Fibroblast of gingiva (primary cell): ENCODE measurements at regions not wholly inside any gene's neighbourhood (a gene's known extent, or its start where the extent isn't known, plus 50 kb on each side); places are given as distances from the start of the nearest gene placed in this dataset.
A peak's percentile ranks its signal among the peaks of the same experiment; 100 is the strongest.

ENCODE experiments used
- DNase-seq: peaks from one replicate; pipeline ENCODE4 v3.0.0-alpha.2; 2011; ENCODE audit warnings: low read depth

DNA sequence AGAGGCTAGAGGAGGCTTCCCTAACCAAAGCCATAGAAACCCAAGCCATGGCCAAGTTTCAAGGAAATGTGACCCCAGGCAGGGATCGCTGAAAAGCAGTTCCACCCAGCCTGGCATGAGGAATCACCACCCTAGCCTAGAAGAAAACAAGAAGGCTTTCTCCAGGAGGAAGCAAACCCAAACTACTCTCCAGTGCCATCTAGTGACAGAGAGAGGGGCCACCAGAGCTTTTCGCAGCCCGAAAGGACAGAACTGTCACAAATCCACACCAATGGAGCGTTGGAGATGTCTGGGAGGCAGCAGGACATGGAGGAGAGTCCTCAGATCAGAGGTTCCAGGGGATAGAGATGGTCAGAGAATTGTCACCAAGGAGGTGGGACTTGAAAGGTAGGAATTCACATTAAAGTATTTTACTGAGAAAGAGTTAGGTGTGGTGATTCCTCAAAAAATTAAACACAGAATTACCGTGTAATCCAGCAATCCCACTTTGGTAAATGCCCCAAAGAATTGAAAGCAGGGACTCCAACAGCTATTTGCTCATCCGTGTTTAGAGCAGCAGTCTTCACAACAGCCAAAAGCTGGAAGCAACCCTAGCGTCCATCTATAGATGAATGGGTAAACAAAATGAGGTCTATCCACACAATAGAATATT lies 67.3 kb upstream of the NUP50 start:
- peak; percentile 46 for DNase-seq

DNA sequence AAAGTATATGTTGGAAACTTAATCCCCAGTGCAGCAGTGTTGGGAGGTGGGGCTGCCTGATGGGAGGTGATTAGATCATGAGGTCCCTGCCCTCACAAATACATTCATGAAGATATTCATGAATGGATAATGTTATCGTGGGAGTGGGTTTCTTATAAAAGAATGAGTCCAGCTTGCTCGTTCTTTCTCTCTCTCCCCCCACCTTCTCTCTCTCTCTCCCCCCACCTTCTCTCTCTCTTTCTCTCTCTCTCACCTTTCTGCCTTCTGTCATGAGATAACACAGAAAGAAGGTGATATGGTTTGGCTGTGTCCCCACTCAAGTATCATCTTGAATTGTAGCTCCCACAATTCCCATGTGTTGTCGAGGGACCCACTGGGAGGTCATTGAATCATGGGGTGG lies 66.7 kb upstream of the NUP50 start:
- DNase-seq: no peak

DNA sequence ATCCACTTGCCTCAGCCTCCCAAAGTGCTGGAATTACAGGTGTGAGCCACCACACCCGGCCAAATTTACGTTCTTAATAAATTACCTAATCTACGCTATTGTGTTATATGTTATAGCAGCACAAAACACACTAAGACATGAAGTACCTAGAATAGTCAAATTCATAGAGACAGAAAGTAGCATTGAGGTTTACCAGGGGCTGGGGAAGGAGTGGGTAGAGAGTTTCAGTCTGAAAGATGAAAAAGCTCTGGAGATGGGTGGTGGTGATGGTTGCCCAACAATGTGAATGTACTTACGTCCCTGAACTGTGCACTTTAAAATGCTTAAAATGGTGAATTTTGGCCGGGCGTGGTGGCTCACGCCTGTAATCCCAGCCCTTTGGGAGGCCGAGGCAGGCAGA lies 65.7 kb upstream of the NUP50 start:
- no peak for DNase-seq

DNA sequence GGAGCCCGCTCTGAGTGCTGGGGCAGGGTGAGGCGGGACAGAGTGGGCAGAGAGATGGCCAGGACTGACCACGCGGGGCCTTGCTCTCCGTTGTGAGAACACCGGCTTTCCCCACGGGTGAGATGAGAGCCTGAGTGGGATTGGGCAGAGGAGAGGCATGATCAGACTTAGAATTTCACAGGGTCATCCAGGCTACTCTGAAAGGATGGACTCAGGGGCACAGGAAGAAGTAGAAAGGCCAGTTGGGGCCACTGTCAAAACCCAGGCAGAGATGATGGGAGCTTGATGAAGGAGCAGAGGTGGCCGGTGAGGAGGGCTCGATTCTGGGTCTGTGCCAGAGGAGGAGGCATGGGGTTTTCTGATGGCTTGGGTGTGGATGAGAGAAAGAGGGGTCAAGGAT lies 63.8 kb upstream of the NUP50 start:
- DNase-seq: no peak

DNA sequence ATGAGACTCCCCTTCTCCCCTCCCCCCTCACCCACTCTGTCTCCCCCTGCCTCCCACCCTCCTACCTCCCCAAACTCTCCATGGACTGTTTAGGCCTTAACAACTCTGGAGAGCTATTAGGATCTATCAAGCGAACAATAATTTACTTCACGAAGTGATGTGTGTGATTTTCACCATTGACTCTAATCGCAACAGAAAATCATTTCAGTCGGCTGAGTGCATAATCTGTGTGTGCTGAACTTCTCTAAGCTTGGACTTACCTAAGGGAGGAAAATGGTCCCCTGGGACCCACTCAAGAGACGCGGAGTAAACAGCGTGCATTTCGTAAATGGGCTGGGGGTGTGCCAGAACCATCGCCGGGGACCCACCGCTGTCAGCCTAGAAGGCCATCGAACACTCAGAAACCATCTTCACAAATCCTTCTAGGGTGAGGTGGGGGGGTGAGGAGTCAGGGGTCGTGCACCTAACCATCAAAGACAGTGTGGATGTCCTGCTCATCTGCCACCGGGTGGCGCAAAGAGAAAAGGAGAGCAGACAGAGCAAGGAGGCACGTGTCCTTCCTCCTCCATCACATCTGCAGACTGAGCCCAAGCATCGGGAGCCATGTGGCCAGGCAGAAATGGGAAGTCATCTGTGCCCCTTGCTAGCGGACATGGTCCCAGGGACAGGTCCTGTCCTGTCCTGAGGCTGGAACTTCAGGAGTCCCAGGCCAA lies 62.1 kb upstream of the NUP50 start:
- DNase-seq: peak; percentile 72

DNA sequence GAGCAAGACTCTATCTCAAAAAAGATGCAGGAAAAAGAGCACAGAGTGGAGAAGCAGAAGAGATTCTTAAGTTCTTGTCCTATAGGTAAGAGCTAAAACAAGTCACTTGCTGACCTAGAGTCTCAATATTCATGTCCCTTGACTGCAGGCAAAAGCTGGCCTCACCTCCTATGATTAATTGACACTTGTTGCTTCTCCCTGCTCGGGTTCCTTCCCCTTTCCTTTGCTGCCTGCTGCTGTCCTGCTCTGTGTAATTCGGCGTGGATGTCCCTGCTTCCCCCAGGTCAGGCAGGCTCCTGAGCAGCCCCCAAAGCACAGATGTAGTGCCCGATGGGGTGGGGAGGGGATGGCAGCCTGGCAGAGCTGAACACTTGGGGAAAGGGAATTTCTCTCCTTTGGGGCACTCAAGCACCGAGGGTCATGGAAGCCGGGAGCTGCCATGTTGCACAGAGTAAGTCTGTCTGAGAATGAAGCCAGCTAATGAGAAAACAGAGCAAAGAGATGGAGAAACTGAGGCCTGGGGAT lies 60.8 kb upstream of the NUP50 start:
- DNase-seq: no peak

DNA sequence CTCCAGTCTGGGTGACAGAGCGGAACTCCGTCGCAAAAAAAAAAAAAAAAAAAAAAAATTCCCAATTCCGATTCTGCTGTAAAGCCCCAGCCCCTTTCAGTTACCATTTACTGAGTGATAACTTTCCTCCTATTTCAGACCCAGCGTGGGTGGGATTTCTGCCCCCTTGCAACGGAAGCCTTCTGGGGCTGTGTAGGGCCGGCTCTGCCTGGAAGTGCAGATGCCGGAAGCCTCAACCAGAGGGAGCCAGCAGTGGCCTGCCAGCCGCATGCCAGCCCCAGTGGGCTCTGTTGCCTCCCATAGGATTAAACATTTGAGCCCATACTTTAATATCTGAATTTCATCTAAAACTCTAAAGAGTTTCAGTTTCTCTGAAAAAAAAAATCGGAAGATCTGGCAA lies 60.0 kb upstream of the NUP50 start:
- DNase-seq: no peak

DNA sequence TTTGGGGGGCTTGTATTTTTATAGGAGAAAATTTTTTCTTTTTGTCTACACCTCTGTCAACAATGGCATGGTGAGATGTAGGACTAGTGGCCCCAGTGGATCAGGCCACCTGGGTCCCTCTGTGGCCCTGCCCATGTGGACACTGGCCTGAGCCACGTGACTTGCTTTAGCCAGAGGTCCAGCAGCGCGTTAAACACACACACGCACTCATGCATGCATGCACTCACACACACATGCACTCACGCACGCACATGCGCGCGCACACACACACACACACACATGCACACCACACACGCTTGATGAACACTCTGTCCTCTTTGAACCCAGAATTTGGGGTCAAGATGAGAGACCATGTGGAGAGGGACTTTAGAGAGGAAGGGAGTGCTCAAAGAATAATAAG lies 59.4 kb upstream of the NUP50 start:
- no peak for DNase-seq

DNA sequence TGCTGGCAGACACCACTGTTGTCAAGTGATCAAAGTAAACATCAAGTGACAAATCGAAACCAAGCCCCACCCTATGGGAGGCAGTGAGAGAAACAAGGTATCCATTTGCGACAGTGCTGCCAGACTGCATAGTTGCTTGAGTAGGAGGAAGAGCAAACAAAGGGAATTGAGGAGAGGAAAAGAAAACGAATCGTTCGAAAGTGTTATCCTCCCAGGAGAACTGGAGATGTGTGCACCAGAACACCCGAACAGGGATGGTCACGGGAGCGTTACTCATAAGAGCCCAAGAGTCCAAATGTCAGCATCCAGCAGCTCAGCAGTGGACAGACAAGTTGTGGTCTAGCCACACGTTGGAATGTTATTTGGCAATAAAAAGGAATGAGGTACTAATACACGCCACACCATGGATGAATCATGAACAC lies 58.4 kb upstream of the NUP50 start:
- peak; percentile 80 for DNase-seq

DNA sequence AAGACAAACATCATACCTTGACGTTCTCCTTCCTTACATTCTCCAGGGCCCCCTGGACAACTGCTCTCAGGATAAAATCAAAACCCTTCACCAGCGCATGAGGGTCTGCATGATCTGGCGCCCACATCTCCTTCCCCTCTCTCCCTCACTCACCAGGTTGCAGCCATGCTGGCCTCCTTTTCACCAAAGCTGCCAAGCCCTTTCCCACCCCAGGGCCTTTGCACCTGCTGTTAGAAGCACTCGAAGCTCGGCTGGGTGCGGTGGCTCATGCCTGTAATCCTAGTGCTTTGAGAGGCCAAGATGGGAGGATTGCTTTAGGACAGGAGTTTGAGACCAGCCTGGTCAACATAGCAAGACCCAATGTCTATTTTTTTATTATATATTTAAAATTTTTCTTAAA lies 56.1 kb upstream of the NUP50 start:
- DNase-seq: no peak

DNA sequence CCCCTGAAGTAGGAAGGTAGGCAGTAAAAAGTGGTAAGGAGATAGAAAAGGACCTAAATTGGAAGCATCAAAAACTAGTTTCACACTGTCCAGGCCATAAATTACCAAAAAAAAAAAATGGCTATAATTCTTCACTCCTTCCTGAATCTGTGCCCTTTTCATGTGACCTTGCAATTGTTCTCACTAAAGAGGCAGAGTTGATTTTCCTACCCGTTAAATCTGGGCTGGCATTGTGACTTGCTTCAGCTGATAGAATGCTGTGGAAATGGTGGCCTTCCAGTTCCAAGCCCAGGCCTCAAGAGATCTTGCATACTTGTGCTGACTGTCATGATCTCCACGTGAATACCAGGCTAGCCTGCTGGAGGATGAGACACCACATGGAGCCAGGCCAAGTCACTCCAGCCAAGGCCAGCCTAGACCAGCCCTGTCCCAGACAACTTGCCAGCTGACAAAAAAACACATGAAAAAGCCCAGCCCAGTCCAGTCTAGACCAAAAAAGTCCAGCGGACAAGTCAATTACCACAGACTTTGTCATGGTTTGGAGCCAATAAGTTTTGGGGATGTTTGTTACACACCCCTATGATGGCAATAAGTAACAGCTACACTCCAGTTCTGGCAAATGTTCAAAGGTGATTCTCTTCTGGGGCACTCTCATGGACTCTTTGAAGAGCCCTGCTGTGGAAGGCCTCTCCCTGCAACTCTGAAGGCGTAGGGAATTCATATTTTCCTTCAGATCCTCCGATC lies 51.4 kb upstream of the NUP50 start:
- DNase-seq: peak; percentile 83
